ENCODE measurements at regions not wholly inside any gene's neighbourhood (a gene's known extent, or its start where the extent isn't known, plus 50 kb on each side); places are given as distances from the start of the nearest gene placed in this dataset.
"Not testable (repeated sequence)": the region's sequence is repeated elsewhere in the genome, so short reads cannot be mapped to it uniquely, and the experiment has no call there.

DNA sequence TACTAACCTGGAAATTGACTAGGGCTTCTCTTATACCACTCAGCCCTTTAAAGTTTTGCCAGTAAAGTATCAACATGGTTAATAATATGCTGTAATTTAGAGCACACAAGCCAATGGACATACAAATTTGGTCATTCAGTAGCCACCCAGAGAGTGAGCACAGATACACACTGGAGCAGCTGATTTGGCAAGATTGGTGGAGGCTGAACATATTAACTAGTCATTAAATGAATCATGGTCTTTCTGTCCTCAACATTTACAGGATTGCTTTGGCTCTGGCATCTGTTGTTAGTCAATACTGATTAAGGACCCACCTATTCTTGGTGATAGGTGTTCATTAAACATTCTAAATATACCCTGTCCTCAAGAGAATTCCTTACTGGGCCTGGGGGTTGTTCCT lies 130.6 kb downstream of the SRGAP2 start:
- TF ChIP-seq EZH2 (IDR thresholded peaks at IDR 0.05; ENCODE audit: low read depth): not testable (repeated sequence)
- TF ChIP-seq, protein P1, sequence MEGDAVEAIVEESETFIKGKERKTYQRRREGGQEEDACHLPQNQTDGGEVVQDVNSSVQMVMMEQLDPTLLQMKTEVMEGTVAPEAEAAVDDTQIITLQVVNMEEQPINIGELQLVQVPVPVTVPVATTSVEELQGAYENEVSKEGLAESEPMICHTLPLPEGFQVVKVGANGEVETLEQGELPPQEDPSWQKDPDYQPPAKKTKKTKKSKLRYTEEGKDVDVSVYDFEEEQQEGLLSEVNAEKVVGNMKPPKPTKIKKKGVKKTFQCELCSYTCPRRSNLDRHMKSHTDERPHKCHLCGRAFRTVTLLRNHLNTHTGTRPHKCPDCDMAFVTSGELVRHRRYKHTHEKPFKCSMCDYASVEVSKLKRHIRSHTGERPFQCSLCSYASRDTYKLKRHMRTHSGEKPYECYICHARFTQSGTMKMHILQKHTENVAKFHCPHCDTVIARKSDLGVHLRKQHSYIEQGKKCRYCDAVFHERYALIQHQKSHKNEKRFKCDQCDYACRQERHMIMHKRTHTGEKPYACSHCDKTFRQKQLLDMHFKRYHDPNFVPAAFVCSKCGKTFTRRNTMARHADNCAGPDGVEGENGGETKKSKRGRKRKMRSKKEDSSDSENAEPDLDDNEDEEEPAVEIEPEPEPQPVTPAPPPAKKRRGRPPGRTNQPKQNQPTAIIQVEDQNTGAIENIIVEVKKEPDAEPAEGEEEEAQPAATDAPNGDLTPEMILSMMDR (conservative IDR thresholded peaks at IDR 0.05): not testable (repeated sequence)

Measured in PC-9 (cell line).